ENCODE measurements at regions not wholly inside any gene's neighbourhood (a gene's known extent, or its start where the extent isn't known, plus 50 kb on each side); places are given as distances from the start of the nearest gene placed in this dataset.

- H3K27ac ChIP-seq (ENCODE audit: insufficient read depth, low read length), result no peak overlapping the region
- no peak overlapping the region for H2AFZ ChIP-seq (ENCODE audit: low read length)
- TF ChIP-seq CTCF (conservative IDR thresholded peaks at IDR 0.05 in 1 of 2, IDR thresholded peaks at IDR 0.05 in 1 of 2; ENCODE audit: low read depth in 1 of 2, low read length in 2 of 2) (no peak), EZH2 (IDR thresholded peaks at IDR 0.05; ENCODE audit: low read length, missing control alignments) (no peak)
- no peaks in the 10 kb centered on the region for H3K4me1 ChIP-seq (ENCODE audit: control insufficient read depth, extremely low read depth, insufficient read depth, low read length)
- H4K20me1 ChIP-seq (ENCODE audit: control insufficient read depth, extremely low read depth, insufficient read depth, low read length), result no peaks in the 10 kb centered on the region
- H3K79me2 ChIP-seq (ENCODE audit: control insufficient read depth, insufficient read depth, low read length), result no peaks in the 10 kb centered on the region
- no peak overlapping the region for H3K4me3 ChIP-seq (replicated peaks in 1 of 4; ENCODE audit: control extremely low read depth in 1 of 4, insufficient read depth in 1 of 4, low read depth in 3 of 4, low read length in 4 of 4)
- no peak overlapping the region for H3K9ac ChIP-seq (ENCODE audit: insufficient read depth, low read length)
- H3K9me3 ChIP-seq (ENCODE audit: control insufficient read depth, insufficient read depth, low read depth, low read length), result no peaks in the 10 kb centered on the region
- H3K36me3 ChIP-seq (ENCODE audit: control insufficient read depth, insufficient read depth, low read length), result no peaks in the 10 kb centered on the region
- no peak for DNase-seq (ENCODE audit: low read depth in 2 of 2)
- H3K4me2 ChIP-seq (ENCODE audit: extremely low read depth, insufficient read depth, low read length), result no peak overlapping the region
- H3K27me3 ChIP-seq (ENCODE audit: control insufficient read depth, insufficient read depth, low read length), result no peaks in the 10 kb centered on the region
Measured at GRCh38 chr7:7054252-7054830, 128.0 kb upstream of the C1GALT1 start.

DNA sequence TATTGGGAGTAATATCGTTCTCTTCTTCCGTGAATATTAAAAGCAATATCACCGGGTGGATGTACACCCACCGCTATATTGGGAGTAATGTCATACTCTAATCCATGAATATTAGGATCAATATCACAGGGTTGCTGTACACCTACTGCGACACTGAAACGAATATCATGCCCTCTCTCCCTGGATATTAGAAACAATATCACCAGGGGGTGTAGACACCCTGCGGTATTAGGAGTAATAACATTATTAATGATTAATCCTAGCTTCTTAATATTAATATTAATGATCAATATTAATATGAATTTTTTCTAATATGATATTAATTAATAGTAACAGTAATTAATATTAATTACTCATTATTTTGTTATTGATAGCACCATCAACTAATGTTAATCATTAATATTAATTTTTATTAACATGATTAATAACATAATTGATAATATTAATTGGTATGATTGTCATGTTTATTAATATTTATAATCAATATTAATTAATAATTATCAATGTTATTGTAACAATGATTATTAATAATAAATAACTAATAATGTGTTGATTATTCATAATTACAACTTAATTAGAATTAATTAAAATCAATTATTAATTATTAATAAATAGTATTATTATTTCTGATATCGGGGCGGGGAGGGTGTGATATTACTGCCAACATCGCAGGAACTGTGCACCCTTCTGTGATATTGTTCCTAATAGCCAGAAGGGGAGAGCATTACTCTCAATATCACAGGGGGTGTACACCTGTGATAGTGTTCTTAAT, 121.3 kb upstream of the C1GALT1 start:
- no peak overlapping the region for H2AFZ ChIP-seq (ENCODE audit: low read length)
- H3K27ac ChIP-seq (ENCODE audit: insufficient read depth, low read length), result no peak overlapping the region
- no peaks in the 10 kb centered on the region for H3K4me1 ChIP-seq (ENCODE audit: control insufficient read depth, extremely low read depth, insufficient read depth, low read length)
- TF ChIP-seq EZH2 (IDR thresholded peaks at IDR 0.05; ENCODE audit: low read length, missing control alignments), result no peak
- TF ChIP-seq CTCF (conservative IDR thresholded peaks at IDR 0.05 in 1 of 2, IDR thresholded peaks at IDR 0.05 in 1 of 2; ENCODE audit: low read depth in 1 of 2, low read length in 2 of 2), result no peak
- no peak overlapping the region for H3K9ac ChIP-seq (ENCODE audit: insufficient read depth, low read length)
- H3K79me2 ChIP-seq (ENCODE audit: control insufficient read depth, insufficient read depth, low read length), result no peaks in the 10 kb centered on the region
- no peak for DNase-seq (ENCODE audit: low read depth in 2 of 2)
- H3K36me3 ChIP-seq (ENCODE audit: control insufficient read depth, insufficient read depth, low read length), result no peaks in the 10 kb centered on the region
- H3K4me3 ChIP-seq (replicated peaks in 1 of 4; ENCODE audit: control extremely low read depth in 1 of 4, insufficient read depth in 1 of 4, low read depth in 3 of 4, low read length in 4 of 4), result no peak overlapping the region
- H3K27me3 ChIP-seq (ENCODE audit: control insufficient read depth, insufficient read depth, low read length), result no peaks in the 10 kb centered on the region
- H4K20me1 ChIP-seq (ENCODE audit: control insufficient read depth, extremely low read depth, insufficient read depth, low read length), result no peaks in the 10 kb centered on the region
- no peaks in the 10 kb centered on the region for H3K9me3 ChIP-seq (ENCODE audit: control insufficient read depth, insufficient read depth, low read depth, low read length)
- H3K4me2 ChIP-seq (ENCODE audit: extremely low read depth, insufficient read depth, low read length), result no peak overlapping the region

GRCh38 chr7:7077945-7078344, 104.4 kb upstream of the C1GALT1 start:
- Histone ChIP-seq H4K20me1 (ENCODE audit: control insufficient read depth, extremely low read depth, insufficient read depth, low read length) (no peaks in the 10 kb centered on the region), H3K4me1 (ENCODE audit: control insufficient read depth, extremely low read depth, insufficient read depth, low read length) (no peaks in the 10 kb centered on the region), H3K9me3 (ENCODE audit: control insufficient read depth, insufficient read depth, low read depth, low read length) (no peaks in the 10 kb centered on the region), H3K27me3 (ENCODE audit: control insufficient read depth, insufficient read depth, low read length) (no peaks in the 10 kb centered on the region), H3K9ac (ENCODE audit: insufficient read depth, low read length) (no peak overlapping the region), H2AFZ (ENCODE audit: low read length) (no peak overlapping the region), H3K79me2 (ENCODE audit: control insufficient read depth, insufficient read depth, low read length) (no peaks in the 10 kb centered on the region), H3K4me3 (replicated peaks in 1 of 4; ENCODE audit: control extremely low read depth in 1 of 4, insufficient read depth in 1 of 4, low read depth in 3 of 4, low read length in 4 of 4) (no peak overlapping the region), H3K4me2 (ENCODE audit: extremely low read depth, insufficient read depth, low read length) (no peak overlapping the region), H3K36me3 (ENCODE audit: control insufficient read depth, insufficient read depth, low read length) (no peaks in the 10 kb centered on the region), H3K27ac (ENCODE audit: insufficient read depth, low read length) (no peak overlapping the region)
- TF ChIP-seq EZH2 (IDR thresholded peaks at IDR 0.05; ENCODE audit: low read length, missing control alignments), result no peak
- TF ChIP-seq CTCF (conservative IDR thresholded peaks at IDR 0.05 in 1 of 2, IDR thresholded peaks at IDR 0.05 in 1 of 2; ENCODE audit: low read depth in 1 of 2, low read length in 2 of 2), result no peak
- no peak for DNase-seq (ENCODE audit: low read depth in 2 of 2)

Data from fibroblast of lung (primary cell).